GM23338 (cell line): ENCODE measurements at regions not wholly inside any gene's neighbourhood (a gene's known extent, or its start where the extent isn't known, plus 50 kb on each side); places are given as distances from the start of the nearest gene placed in this dataset.

Source experiments
- ATAC-seq: fragments of 200-7000 bp; cut with Tn5 transposase; 3 replicates; pipeline ENCODE4 v1.9.1; 2020
- DNase-seq: peaks from one replicate; pipeline ENCODE4 v3.0.0-alpha.2; 2015; ENCODE audit warnings: low spot score
- H2AFZ ChIP-seq: fragments of 200-600 bp; sonication (generic); 2 replicates; pipeline ENCODE4 v1.8.0; 2016; ENCODE audit warnings: antibody characterized with exemption, mild to moderate bottlenecking, moderate library complexity
- H3F3A ChIP-seq: fragments of 200-600 bp; sonication (generic); replicated peaks from 2 replicates; pipeline ENCODE4 v1.8.0; 2017; ENCODE audit warnings: antibody characterized with exemption, mixed run types, low read depth
- H3K27ac ChIP-seq: fragments of 200-600 bp; sonication (generic); 2 replicates; pipeline ENCODE4 v1.6.1; 2016; ENCODE audit warnings: low read depth
- H3K27me3 ChIP-seq: fragments of 200-600 bp; sonication (generic); 2 replicates; pipeline ENCODE4 v1.8.0; 2016; ENCODE audit warnings: mild to moderate bottlenecking, mixed run types, moderate library complexity; ENCODE audit not compliant: insufficient read depth
- H3K36me3 ChIP-seq: fragments of 200-600 bp; sonication (generic); 2 replicates; pipeline ENCODE4 v1.8.0; 2016; ENCODE audit warnings: mild to moderate bottlenecking; ENCODE audit not compliant: insufficient read depth
- H3K4me1 ChIP-seq: fragments of 200-600 bp; sonication (generic); 2 replicates; pipeline ENCODE4 v1.8.0; 2016; ENCODE audit warnings: mild to moderate bottlenecking, moderate library complexity; ENCODE audit not compliant: insufficient read depth
- H3K4me2 ChIP-seq: fragments of 200-600 bp; sonication (generic); 2 replicates; pipeline ENCODE4 v1.7.1; 2017; ENCODE audit warnings: mixed run types
- H3K4me3 ChIP-seq: fragments of 200-600 bp; sonication (generic); 2 replicates; pipeline ENCODE4 v1.6.1; 2016; ENCODE audit warnings: mixed run types
- H3K79me2 ChIP-seq: fragments of 200-600 bp; sonication (generic); replicated peaks from 2 replicates; pipeline ENCODE4 v1.8.0; 2017; ENCODE audit warnings: mild to moderate bottlenecking; ENCODE audit not compliant: insufficient read depth
- H3K9me2 ChIP-seq: fragments of 200-600 bp; sonication (generic); 2 replicates; pipeline ENCODE4 v1.8.0; 2017; ENCODE audit not compliant: insufficient read depth
- H4K20me1 ChIP-seq: fragments of 200-600 bp; sonication (generic); replicated peaks from 2 replicates; pipeline ENCODE4 v1.8.0; 2017; ENCODE audit warnings: mild to moderate bottlenecking; ENCODE audit not compliant: insufficient read depth
- H3K27ac Mint-ChIP-seq: 2 replicates; pipeline ENCODE4 v1.8.0; 2020; ENCODE audit warnings: inconsistent platforms, mild to moderate bottlenecking, moderate library complexity, mixed read lengths
- H3K27me3 Mint-ChIP-seq: 3 replicates; pipeline ENCODE4 v1.8.0; 2022; ENCODE audit warnings: low read depth, mild to moderate bottlenecking, moderate library complexity, mixed read lengths, inconsistent platforms; ENCODE audit not compliant: insufficient read depth, poor library complexity
- H3K36me3 Mint-ChIP-seq: 3 replicates; pipeline ENCODE4 v1.8.0; 2021; ENCODE audit warnings: low read depth, mild to moderate bottlenecking, inconsistent platforms, moderate library complexity, mixed read lengths
- H3K4me1 Mint-ChIP-seq: 3 replicates; pipeline ENCODE4 v1.8.0; 2020; ENCODE audit warnings: mild to moderate bottlenecking, inconsistent platforms, mixed read lengths
- H3K4me3 Mint-ChIP-seq: 3 replicates; pipeline ENCODE4 v1.8.0; 2021; ENCODE audit warnings: moderate library complexity, mild to moderate bottlenecking, inconsistent platforms, mixed read lengths
- H3K9me3 Mint-ChIP-seq: 3 replicates; pipeline ENCODE4 v1.8.0; 2020; ENCODE audit warnings: moderate library complexity, mild to moderate bottlenecking, inconsistent platforms, mixed read lengths
- EZH2 ChIP-seq: fragments of 200-600 bp; sonication (generic); IDR thresholded peaks from one replicate; pipeline ENCODE4 v1.8.0; 2017; ENCODE audit warnings: antibody characterized with exemption, mild to moderate bottlenecking, low read depth; ENCODE audit not compliant: unreplicated experiment
- EZH2phosphoT487 ChIP-seq: fragments of 200-600 bp; sonication (generic); IDR thresholded peaks from one replicate; pipeline ENCODE4 v1.8.1; 2018; ENCODE audit warnings: antibody characterized with exemption; ENCODE audit not compliant: unreplicated experiment
- JUNB ChIP-seq: IDR thresholded peaks from one replicate; pipeline ENCODE4 v1.6.1; 2016; ENCODE audit warnings: antibody characterized with exemption; ENCODE audit not compliant: unreplicated experiment
- NANOG ChIP-seq: IDR thresholded peaks from 2 replicates; pipeline ENCODE4 v1.6.1; 2016; ENCODE audit warnings: antibody characterized with exemption, borderline replicate concordance
- POLR2AphosphoS5 ChIP-seq: IDR thresholded peaks from 2 replicates; pipeline ENCODE4 v1.6.1; 2016; ENCODE audit warnings: antibody characterized with exemption, low read depth
- REST ChIP-seq: IDR thresholded peaks from one replicate; pipeline ENCODE4 v1.6.1; 2018; ENCODE audit warnings: antibody characterized with exemption; ENCODE audit not compliant: unreplicated experiment
- STAT1 ChIP-seq: IDR thresholded peaks from one replicate; pipeline ENCODE4 v1.6.1; 2016; ENCODE audit warnings: antibody characterized with exemption; ENCODE audit not compliant: unreplicated experiment
- ZNF114 ChIP-seq: fragments of 250-450 bp; sonication (Bioruptor Pico); IDR thresholded peaks from 2 replicates; pipeline ENCODE4 v1.5.0; 2020; ENCODE audit warnings: mild to moderate bottlenecking, moderate library complexity
- ZNF331 ChIP-seq: fragments of 250-450 bp; sonication (Bioruptor Pico); IDR thresholded peaks from 2 replicates; pipeline ENCODE4 v1.5.0; 2020; ENCODE audit warnings: low read depth, mild to moderate bottlenecking, moderate library complexity
- ZNF462 ChIP-seq: fragments of 250-450 bp; sonication (Bioruptor Pico); IDR thresholded peaks from 2 replicates; pipeline ENCODE4 v1.5.0; 2020; ENCODE audit warnings: mild to moderate bottlenecking, moderate library complexity
- TF ChIP-seq, protein P1 (sequence below): IDR thresholded peaks from 2 replicates; pipeline ENCODE4 v1.6.1; 2016; ENCODE audit warnings: antibody characterized with exemption
- TF ChIP-seq, protein P2 (sequence below), 2 experiments: fragments of 200-600 bp in 1 of 2; sonication (generic) in 1 of 2; conservative IDR thresholded peaks; 2 replicates each; pipeline versions ENCODE4 v1.5.1 to v1.6.1; 2016 to 2017; ENCODE audit warnings: antibody characterized with exemption in 2 of 2, low read depth in 2 of 2, mild to moderate bottlenecking in 2 of 2, moderate library complexity in 1 of 2

DNA sequence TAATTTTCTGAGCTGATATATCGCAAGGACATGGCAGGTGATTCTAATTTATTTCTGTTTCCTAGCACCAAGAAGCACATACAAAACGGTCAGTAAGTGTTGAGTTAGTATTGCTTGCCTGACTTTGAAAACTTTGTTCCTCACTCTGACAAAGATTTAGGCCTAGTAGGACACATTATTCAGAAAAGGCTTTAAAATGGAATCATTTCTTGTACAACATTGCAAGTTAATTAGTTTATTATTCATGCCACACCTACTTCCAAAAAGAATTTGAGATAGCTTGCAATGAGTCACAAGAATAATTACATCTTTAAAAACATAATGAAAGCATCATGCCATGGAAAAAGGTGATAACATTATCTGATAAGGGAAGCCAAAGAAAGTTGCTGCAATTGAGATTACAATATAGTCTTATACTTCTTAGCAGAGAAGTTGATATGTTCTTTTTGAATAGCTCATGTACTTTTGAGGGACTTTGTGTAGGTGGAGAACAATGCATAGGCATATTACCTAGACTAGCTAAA, 474.2 kb downstream of the KLF5 start:
- Histone ChIP-seq H3K79me2 (no peaks in the 10 kb centered on the region), H3K4me2 (no peak overlapping the region), H3F3A (no peaks in the 10 kb centered on the region), H3K4me3 (no peak overlapping the region), H3K27ac (no peak overlapping the region), H4K20me1 (no peaks in the 10 kb centered on the region), H3K9me2 (no peaks in the 10 kb centered on the region), H3K36me3 (no peaks in the 10 kb centered on the region), H2AFZ (peak overlapping the region; percentile 9; the same call in 1 of the 2 replicates), H3K27me3 (no peaks in the 10 kb centered on the region), H3K4me1 (no peaks in the 10 kb centered on the region)
- Mint-ChIP-seq H3K36me3 (no peaks in the 10 kb centered on the region), H3K27ac (no peak overlapping the region), H3K4me1 (0 out of 3 replicates have a peak, but pooled peaks cover 2% of the 10 kb centered on the region), H3K9me3 (no peaks in the 10 kb centered on the region), H3K4me3 (no peak overlapping the region), H3K27me3 (peaks cover 1% of the 10 kb centered on the region)
- ATAC-seq (no peak), DNase-seq (no peak)
- TF ChIP-seq NANOG = no peak
- TF ChIP-seq ZNF114 (CRISPR knock-in tag) = no peak
- TF ChIP-seq EZH2 = no peak
- no peak for TF ChIP-seq ZNF331 (CRISPR knock-in tag)
- TF ChIP-seq STAT1 = no peak
- TF ChIP-seq, protein P1, sequence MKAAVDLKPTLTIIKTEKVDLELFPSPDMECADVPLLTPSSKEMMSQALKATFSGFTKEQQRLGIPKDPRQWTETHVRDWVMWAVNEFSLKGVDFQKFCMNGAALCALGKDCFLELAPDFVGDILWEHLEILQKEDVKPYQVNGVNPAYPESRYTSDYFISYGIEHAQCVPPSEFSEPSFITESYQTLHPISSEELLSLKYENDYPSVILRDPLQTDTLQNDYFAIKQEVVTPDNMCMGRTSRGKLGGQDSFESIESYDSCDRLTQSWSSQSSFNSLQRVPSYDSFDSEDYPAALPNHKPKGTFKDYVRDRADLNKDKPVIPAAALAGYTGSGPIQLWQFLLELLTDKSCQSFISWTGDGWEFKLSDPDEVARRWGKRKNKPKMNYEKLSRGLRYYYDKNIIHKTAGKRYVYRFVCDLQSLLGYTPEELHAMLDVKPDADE = no peak
- TF ChIP-seq EZH2phosphoT487 = no peak
- TF ChIP-seq ZNF462 (CRISPR knock-in tag) = no peak
- TF ChIP-seq JUNB = no peak
- no peak for TF ChIP-seq REST
- TF ChIP-seq, protein P2, sequence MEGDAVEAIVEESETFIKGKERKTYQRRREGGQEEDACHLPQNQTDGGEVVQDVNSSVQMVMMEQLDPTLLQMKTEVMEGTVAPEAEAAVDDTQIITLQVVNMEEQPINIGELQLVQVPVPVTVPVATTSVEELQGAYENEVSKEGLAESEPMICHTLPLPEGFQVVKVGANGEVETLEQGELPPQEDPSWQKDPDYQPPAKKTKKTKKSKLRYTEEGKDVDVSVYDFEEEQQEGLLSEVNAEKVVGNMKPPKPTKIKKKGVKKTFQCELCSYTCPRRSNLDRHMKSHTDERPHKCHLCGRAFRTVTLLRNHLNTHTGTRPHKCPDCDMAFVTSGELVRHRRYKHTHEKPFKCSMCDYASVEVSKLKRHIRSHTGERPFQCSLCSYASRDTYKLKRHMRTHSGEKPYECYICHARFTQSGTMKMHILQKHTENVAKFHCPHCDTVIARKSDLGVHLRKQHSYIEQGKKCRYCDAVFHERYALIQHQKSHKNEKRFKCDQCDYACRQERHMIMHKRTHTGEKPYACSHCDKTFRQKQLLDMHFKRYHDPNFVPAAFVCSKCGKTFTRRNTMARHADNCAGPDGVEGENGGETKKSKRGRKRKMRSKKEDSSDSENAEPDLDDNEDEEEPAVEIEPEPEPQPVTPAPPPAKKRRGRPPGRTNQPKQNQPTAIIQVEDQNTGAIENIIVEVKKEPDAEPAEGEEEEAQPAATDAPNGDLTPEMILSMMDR (conservative IDR thresholded peaks at IDR 0.05; ENCODE audit: low read depth in 2 of 2) = no peak
- TF ChIP-seq POLR2AphosphoS5 = no peak
